HG03196 (cell line): ENCODE measurements at regions not wholly inside any gene's neighbourhood (a gene's known extent, or its start where the extent isn't known, plus 50 kb on each side); places are given as distances from the start of the nearest gene placed in this dataset.

Experiments
- ATAC-seq: cut with Tn5 transposase; IDR thresholded peaks from one replicate; pipeline ENCODE4 v1.9.1; 2021; ENCODE audit not compliant: unreplicated experiment

DNA sequence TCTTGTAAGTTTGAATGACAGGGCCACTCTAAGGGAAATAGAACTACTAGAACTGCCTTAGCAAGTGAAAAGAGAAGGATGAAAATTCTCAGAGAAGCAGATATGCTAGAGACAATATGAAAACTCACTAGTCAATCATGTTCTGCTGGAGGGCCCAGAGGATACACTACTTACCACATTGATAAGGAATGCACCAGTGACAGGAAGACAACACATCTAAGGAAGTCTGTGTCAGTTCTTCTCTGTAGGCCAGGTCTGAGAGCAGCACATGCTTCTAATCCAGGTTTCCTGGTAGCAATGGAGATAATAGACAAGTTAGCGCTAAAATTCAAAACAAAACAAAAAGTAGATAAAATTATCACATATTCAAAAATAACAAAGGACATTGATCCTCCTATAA lies 235.2 kb upstream of the AKR1E2 start:
- ATAC-seq = no peak

DNA sequence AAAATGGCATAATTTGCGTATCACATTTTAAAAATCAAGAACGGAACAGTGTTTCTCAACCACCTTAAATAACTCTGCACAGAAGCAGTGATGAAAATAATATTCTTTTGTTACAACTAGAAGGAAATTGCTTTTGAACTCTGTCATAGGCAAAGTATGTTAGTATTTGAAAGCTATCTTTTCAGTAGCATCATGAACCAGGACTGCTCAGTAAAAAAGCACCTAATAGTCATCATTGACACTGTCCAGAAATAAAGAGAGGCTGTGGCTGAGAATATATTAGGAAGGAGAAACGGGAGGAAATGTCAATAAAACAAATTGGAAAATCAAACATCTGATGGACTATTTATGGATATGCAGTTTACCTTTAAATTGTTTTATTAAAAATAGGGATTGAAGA lies 237.2 kb upstream of the AKR1E2 start:
- ATAC-seq = no peak

DNA sequence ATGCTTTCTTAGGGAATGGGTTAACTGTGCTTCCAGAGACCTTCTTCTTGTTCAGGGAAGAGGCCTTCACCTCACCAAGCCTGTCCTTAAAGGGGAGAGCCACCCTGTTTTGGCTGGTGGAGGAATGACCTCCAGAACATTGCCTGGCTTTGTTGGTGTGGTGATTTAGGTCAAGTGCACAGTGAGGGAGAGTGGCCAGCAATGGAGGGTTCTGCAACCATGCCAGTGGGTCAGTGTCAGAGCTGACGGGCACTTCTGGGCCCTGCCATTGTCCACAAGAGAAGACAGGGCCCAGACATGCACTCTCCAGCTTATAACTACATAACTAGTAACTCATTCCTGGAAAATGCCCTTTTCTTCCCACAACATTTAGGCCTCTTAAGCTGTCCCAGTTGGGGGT lies 238.5 kb upstream of the AKR1E2 start:
- ATAC-seq = no peak

DNA sequence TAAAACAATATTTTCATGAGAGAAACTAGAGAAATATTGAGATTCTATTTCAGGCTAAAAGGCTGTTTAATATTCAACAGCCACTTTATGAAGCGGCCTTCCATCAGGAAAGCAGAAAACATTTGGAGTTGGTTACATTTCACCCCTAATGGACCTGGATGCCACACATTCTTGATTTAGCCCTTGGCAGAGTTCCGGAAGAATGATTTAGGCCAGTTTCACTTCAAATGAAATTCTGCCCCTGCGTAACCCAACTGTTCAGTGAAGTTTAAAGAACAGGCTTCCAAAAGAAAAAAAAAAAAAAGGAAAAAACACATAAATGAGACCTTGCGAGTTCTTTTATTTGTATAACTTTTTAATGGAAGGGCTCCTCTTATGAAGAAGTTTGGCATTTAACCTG lies 239.2 kb upstream of the AKR1E2 start:
- ATAC-seq = no peak

DNA sequence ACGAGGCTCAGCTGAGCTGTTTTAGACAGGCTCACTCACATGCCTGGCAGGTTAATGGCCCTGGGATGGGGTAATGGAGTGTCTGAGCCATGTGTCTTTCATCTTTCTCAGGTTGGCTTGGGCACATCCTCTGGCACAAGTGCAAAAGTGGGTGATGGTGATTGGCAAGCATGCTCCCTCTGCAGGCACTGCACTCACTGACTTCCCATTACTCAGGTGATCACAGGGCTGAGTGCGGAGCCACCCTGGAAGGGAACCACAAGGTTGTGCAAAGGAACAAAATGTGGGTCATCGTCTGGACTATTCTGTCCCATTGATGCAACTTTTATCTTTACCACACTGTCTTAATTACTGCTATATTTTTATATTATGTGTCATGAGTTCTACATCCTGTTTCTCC lies 244.1 kb upstream of the AKR1E2 start:
- ATAC-seq = no peak

DNA sequence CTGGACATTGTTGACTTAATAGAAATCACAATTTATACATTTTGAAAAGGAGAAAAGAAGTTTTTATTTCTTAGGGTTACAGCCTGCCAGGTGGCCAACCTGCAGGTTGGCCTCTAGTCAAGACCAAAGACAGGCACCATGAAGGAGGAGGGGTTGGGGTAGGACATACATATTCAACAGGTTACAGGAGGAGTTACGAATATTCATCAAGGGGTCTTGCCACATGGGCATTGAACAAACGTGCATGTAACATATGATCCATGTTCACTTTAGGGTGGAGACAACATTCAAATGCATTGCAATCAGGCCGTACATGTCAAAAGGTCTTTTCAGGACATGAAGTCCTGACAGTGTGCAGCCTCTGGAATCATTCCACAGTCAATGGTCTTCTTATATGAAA lies 246.2 kb upstream of the AKR1E2 start:
- ATAC-seq = no peak

DNA sequence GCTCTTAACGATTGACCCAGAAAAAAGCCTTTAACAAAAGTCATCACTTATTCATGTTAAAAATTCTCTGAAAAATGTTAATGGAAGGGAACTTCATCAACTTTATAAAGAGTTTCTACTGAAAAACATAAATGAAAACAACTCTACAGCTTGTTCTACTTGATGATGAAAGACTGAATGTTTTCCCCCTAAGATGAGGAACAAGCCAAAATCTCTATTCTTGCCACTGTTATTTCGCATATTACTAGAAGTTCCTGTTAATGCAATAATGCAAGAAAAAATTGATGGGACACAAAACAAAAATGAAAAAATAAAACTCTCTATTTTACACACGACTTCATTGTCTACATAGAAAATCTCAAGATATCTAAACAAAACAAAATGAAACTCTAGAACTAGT lies 249.8 kb upstream of the AKR1E2 start:
- ATAC-seq = no peak

DNA sequence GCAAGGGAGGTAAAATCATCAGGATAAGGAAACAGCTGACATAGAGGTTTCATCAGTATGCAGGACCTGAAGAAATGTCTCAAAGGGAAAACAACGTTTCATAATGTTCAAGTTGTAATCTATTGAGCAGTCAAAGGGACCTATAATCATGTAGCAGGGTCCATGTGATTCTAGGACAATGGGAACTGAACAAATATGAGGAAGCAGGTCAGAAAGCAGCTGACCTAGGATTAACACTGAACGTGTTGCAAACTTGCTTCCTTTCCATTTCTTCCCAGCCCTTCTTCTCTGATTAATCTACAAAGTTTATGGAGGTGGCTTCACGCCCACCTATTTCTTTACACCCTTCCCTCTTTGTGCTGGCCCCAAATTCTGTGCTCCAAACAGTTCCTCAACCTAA lies 256.9 kb upstream of the AKR1E2 start:
- ATAC-seq = no peak

DNA sequence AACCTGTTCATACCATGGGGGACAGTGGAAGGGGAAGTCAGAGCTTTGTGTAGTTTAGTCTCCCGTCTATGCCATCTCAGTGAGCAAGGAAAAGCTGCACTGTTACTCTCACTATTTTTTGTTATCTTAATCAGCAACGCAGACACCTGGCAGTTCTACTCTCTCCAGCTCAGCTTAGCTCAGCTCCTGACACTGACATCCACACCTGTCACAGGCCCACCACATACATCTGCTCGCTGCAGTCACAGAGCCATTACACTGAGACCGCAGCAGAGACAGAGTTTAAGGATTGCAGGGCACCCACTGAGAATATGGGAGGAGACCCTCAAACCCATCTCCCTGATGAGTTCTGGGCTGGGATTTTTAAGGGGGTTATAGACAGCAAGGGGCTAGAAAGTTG lies 257.3 kb upstream of the AKR1E2 start:
- no peak for ATAC-seq

DNA sequence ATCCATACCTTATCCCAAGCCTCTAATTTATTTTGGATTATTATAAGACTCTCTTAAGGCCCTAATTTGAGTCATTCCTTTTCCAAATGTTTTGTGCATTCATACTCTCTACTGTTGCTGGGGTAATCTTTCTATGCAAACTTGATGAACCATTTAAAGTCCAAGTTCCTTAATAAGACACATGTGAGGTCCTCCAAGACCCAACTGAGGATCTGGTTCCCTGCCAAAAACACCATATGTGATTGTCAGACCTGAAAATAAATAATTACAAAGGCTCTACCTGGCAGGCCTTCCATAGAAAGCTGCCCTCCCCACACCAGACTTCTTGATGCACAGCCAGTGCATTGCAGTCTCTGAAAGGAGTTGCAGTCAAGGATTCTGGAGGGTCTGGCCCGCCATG lies 257.9 kb upstream of the AKR1E2 start:
- ATAC-seq = no peak

DNA sequence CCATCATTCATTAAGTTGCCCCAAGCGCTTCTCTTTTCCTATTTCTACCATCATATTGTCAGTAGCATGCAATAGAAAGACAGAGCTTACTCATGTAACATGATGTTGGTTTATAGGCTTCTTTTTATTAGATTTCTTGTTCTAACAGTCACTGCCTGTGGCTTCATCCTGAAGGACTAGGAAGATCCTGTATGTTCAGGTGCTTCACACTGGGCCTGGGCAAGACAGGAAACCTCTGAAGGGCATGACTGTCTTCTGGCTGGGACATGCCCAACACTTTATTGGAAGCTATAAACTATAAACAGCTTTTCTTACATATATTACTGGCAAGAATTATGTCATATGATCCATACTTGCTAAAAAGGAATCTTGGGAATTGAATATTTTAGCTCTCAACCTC lies 258.4 kb upstream of the AKR1E2 start:
- ATAC-seq = no peak

DNA sequence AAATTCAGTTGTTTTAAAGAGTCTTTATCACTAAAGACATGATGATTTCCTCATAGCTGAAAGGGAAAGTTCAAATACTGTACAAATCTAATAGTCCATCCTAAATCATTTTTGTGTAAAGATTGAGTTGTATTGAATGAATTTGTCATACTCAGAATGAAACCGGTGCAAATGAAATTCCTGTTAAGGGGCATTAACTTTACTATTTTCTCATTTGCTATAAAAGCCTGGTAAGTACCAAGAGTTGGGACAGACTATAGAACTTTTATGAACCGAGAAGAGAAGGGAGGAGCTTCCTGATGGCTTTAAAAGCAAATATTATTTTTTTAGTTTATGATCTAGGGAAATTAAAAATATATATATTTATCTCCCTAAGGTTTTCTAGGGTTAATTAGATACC lies 260.0 kb upstream of the AKR1E2 start:
- ATAC-seq = no peak

DNA sequence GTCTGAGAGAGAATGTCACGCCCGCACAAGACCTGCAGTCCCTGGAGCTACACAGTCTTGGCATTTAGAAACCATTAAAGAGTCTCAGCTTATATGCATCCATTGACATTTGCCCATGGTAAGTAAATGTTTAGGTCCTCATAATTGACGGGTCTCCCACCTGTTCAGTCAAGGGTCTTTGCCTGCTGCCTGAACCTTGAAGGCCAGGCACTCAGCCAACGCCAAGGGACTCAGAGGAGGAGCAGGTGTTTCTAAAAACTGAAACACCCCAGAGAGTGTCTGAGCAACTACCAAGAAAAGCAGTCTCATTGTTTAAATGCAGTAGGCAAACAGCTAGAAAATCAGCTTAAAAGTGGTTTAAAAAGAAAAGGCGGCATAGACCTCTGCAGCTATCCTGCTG lies 264.7 kb upstream of the AKR1E2 start:
- ATAC-seq = no peak

DNA sequence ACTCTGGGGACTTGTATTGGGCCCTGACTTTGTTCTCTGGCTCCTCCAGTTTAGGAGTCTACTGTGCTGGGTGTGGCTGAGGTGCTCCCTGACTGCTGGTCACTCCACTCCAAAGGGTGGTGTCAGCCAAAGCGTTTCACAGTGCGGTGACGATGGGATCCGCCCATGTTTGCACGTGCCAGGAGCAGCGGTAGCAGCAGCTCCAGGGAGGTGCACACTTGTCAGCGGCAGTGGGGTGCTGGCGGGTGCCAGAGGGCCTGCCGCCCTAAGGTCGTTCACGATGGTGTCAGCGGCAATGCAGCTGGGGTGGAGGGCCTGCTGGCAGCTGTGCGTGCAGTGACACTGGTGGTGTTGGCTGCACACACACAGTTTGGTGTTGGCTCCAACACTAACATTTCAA lies 268.5 kb upstream of the AKR1E2 start:
- ATAC-seq = no peak

DNA sequence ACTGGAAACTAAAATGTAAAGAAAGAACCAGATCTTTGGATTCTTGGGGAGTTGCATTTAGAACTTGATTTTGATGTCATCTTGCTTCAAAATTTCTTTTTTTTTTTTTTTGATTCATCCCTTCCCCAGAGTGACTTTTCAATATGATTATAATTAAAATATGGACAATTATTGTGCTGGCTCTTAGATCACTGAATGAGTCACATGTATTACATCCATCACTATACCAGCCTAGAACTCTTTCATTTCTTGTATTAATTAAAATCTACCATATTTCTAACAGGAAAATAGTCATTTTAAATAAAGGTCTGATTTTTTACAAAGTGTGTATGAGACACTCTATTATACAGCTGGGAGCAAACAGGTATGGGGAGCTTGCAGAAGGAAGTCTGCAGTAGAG lies 269.5 kb upstream of the AKR1E2 start:
- no peak for ATAC-seq

DNA sequence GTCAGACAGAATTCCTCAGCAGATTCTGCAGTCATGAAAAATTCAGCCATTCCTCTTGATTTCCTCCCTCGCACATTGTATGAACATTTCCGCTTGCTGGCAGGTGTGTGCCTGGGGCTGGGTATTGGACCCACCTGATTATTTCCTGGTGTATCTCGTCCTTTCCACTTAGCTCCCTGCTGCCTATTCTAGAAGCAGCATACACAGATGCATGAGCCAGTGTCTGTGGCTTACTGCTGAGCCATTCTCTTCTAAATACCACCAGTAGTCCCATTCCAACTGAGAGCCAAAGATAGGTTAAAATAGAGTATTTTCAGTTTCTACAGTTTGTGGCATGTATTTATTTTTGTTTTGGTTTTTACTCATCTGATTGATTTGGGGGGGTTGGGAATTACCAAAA lies 270.1 kb upstream of the AKR1E2 start:
- ATAC-seq = no peak

DNA sequence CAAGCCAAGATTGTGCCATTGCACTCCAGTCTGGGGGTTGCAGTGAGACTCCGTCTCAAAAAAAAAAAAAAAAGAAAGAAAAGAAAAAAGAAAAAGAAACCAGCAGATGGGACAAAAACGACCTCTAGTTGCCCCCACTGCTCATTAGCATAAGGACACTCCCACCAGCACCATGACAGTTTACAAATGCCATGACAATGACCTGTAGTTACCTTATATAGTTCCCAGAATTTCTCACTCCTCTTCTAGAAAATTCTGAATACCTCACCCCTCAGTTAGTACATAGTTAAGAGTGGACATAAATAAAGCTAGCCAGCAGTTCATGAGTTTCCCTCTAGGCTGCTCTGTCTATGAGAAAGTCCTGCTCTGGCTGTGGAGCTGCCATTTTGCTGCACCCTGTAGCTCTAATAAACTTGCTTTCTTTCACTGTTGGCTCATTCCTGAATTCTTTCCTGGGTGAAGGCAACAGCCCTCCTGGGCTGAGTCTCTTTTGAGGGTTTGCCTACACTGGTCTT lies 276.8 kb upstream of the AKR1E2 start:
- no peak for ATAC-seq

DNA sequence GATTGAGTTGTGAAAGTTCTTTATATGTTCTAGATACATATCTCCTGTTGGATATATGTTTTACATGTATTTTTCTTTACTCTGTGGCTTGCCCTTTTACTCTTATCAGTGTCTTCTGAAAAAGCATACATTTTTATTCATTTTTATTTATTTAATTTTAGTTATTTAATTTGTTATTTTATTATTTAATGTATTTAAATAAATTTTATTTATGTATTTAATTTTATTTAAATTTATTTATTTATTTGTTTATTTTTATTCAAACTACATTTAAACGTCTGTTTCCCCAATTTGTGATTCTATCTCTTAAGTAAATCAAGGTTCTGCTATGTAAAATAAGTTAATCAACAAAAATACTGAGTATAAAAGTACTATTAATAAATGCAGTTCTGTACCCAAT lies 279.1 kb upstream of the AKR1E2 start:
- no peak for ATAC-seq

DNA sequence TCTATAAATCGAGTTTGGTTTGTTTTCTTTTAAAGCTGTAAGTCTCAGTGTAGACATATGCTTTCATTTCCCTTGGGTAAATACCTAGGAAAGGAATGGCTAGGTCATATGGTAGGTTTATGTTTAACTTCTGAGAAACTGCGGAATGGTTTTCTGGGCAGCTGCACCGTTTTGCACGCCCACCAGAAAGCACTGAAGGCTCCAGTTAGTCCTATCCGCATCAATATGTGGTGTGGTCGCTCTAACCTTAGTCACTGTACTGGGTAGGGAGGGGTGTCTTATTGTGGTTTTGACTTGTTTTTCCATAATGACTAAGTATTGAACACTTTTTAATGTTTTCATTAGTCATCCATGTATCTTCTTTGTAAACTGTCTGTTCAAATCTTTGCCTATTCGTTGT lies 279.5 kb upstream of the AKR1E2 start:
- ATAC-seq = no peak

DNA sequence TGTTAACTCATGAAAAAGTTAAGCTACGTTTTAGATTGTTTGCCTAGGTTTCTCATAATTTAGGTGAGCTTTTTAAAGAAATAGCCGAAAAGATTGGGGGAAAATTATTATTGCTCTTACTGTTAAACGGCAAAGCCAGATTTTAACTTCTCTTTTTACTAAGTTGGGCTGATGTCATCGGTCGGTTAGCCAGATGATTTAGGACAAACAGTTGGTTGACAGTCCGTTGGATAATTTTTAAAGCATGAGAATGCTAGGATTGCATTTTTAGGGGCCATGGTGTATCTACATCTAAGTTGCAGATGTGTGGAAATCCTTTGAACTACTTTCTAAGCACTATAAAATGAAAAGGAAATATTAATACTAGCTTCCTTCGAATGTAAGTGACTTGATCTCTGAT lies 280.9 kb upstream of the AKR1E2 start:
- no peak for ATAC-seq

DNA sequence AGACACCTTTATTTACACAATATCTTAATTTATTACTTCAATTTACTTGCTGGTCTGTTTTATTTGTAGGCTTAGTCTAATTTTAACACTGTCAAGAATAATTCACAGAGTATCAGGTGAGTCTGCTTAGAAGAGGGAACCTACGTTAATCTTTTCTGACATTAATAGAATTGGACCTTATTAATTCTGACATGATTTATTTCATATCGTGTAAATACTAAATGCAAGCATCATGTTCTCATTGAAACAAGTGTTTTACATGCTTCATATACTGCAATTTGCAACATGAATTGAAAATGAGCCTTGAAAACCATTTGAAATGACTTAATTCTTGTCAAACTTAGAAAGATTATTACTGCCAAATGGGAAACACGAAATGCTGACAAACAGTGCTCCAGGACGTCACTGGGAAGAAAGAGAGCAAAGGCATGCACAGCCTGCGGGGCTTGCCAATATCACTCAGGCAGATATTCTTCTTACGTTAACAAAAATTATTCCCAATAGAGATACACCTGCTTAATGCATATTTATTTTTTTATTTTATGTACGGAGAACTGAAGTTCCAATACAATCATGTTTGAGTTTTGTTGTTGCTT lies 282.0 kb upstream of the AKR1E2 start:
- no peak for ATAC-seq

DNA sequence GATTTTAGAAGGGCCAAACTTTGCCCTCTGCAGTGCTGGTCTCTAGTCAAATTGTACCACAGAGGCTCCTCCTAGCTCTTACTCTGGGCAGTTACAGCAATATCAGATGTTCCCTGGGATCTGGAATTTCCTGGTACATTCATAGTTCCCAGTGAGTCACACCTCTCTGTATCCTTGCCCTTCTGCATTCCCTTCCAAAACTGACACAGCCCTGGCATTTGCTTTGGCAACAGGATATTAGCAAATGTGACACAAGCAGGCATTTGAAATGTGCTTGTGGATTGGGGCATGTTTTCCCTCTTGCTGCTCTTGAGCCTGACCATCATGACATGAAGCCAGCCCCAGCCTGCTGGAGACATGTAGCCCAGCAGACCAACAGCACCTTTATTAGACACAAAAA lies 284.7 kb upstream of the AKR1E2 start:
- no peak for ATAC-seq

DNA sequence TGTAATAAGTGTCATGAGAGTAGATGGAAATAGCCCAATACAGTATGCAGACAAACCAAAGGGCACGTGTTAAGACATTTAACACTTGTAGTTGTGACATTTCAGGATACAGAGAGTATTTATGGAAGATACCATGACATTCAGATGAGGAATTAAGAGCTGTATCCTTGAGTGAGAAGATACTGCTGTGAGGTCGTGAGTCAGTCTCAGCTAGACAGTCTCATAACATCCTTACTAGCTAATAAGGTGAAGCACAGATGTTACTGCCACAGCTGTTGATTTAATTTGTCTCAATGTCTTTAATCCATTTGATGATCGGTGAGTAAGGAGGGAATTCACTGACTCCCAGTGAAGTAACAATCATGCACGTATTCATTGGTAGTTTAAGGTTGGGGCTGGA lies 288.0 kb upstream of the AKR1E2 start:
- ATAC-seq = no peak

DNA sequence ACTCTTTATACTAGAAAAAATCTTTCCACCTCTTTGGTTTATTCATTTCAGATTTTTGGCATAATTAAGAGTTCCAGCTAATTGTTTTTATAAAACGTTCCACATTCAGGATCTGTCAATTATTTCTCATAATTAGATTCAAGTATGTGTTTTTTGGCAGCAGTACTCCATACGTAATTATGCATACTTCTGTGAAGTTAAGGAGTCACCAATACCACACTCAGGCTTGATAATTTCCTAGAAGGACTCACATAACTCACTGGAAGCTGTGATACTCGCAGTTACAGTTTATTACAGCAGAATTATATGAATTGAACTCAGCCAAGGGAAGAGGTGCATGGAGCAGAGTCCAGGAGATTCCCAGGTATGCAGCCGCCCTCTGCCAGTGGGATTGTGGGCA lies 290.5 kb upstream of the AKR1E2 start:
- no peak for ATAC-seq
